GM21360 (cell line): ENCODE measurements at regions not wholly inside any gene's neighbourhood (a gene's known extent, or its start where the extent isn't known, plus 50 kb on each side); places are given as distances from the start of the nearest gene placed in this dataset.

Experiments used
- ATAC-seq: cut with Tn5 transposase; IDR thresholded peaks from one replicate; pipeline ENCODE4 v1.9.1; 2021; ENCODE audit warnings: mild to moderate bottlenecking, moderate library complexity; ENCODE audit not compliant: unreplicated experiment

GRCh38 chr2:576292-576691 is 100.9 kb downstream of the TMEM18 start:
- no peak for ATAC-seq

GRCh38 chr2:575727-576236 is 101.4 kb downstream of the TMEM18 start:
- no peak for ATAC-seq

- no peak for ATAC-seq
Observed at GRCh38 chr2:575030-575726, 102.0 kb downstream of the TMEM18 start.

GRCh38 chr2:573805-574392 is 103.3 kb downstream of the TMEM18 start:
- no peak for ATAC-seq

- ATAC-seq: no peak
Observed at GRCh38 chr2:573025-573424, 104.2 kb downstream of the TMEM18 start.

GRCh38 chr2:569681-570080 is 107.5 kb downstream of the TMEM18 start:
- no peak for ATAC-seq

- no peak for ATAC-seq
Observed at GRCh38 chr2:568639-569235, 108.5 kb downstream of the TMEM18 start.

- no peak for ATAC-seq
Observed at GRCh38 chr2:567865-568638, 109.2 kb downstream of the TMEM18 start.

GRCh38 chr2:567496-567864 is 109.7 kb downstream of the TMEM18 start:
- ATAC-seq: no peak

GRCh38 chr2:566379-567313 is 110.6 kb downstream of the TMEM18 start:
- ATAC-seq: no peak

- ATAC-seq: no peak
Observed at GRCh38 chr2:564471-565181, 112.6 kb downstream of the TMEM18 start.

- no peak for ATAC-seq
Observed at GRCh38 chr2:563512-563911, 113.7 kb downstream of the TMEM18 start.

- ATAC-seq: no peak
Observed at GRCh38 chr2:562391-563364, 114.5 kb downstream of the TMEM18 start.

GRCh38 chr2:558879-559278 is 118.3 kb downstream of the TMEM18 start:
- ATAC-seq: no peak

- no peak for ATAC-seq
Observed at GRCh38 chr2:558302-558642, 118.9 kb downstream of the TMEM18 start.

- no peak for ATAC-seq
Observed at GRCh38 chr2:557635-558301, 119.4 kb downstream of the TMEM18 start.

- no peak for ATAC-seq
Observed at GRCh38 chr2:556485-556884, 120.7 kb downstream of the TMEM18 start.
